PC-3 (cell line): ENCODE measurements at regions not wholly inside any gene's neighbourhood (a gene's known extent, or its start where the extent isn't known, plus 50 kb on each side); places are given as distances from the start of the nearest gene placed in this dataset.

Source experiments
- ATAC-seq: fragments of 200-7000 bp; cut with Tn5 transposase; 2 replicates; pipeline ENCODE4 v1.9.1; 2020; ENCODE audit warnings: mild to moderate bottlenecking, moderate library complexity
- BruUV-seq: library from RNA; stranded (reverse); fragments of 400-500 nt; replicated peaks from 2 replicates; lab custom pipeline; 2021; lab: Mats Ljungman, UMichigan
- CTCF ChIA-PET: fragments of 300-600 bp; sonication (Branson Sonifier 250); formaldehyde crosslinking; loops from one replicate; lab custom pipeline; 2022; ENCODE audit warnings: antibody characterized with exemption; lab: Charles Lee
- POLR2A ChIA-PET: fragments of 300-600 bp; sonication (Branson Sonifier 250); formaldehyde crosslinking; loops from one replicate; lab custom pipeline; 2022; ENCODE audit warnings: antibody characterized with exemption; ENCODE audit not compliant: unreplicated experiment; lab: Charles Lee
- DNase-seq: peaks from one replicate; pipeline ENCODE4 v3.0.0-alpha.2; 2015
- H2AFZ ChIP-seq: fragments of 300-600 bp; sonication (generic); 2 replicates; pipeline ENCODE4 v1.6.0; 2016; ENCODE audit warnings: antibody characterized with exemption, low read length
- H3F3A ChIP-seq: fragments of 300-600 bp; sonication (generic); one replicate; pipeline ENCODE4 v1.6.0; 2017; ENCODE audit warnings: antibody characterized with exemption, low read length, control low read depth, mild to moderate bottlenecking; ENCODE audit not compliant: unreplicated experiment
- H3K27ac ChIP-seq: fragments of 300-600 bp; sonication (generic); 2 replicates; pipeline ENCODE4 v1.5.1; 2016; ENCODE audit warnings: mild to moderate bottlenecking, low read length
- H3K27me3 ChIP-seq: fragments of 300-600 bp; sonication (generic); 2 replicates; pipeline ENCODE4 v1.6.1; 2016; ENCODE audit warnings: low read length, mixed read lengths
- H3K36me3 ChIP-seq: fragments of 300-600 bp; sonication (generic); 2 replicates; pipeline ENCODE4 v1.6.1; 2016; ENCODE audit warnings: low read depth, mixed run types, low read length, mixed read lengths
- H3K4me1 ChIP-seq: fragments of 300-600 bp; sonication (generic); 2 replicates; pipeline ENCODE4 v1.5.1; 2016; ENCODE audit warnings: low read length; ENCODE audit not compliant: insufficient read depth
- H3K4me2 ChIP-seq: fragments of 300-600 bp; sonication (generic); 2 replicates; pipeline ENCODE4 v1.6.0; 2016; ENCODE audit warnings: low read length
- H3K4me3 ChIP-seq: fragments of 300-600 bp; sonication (generic); 2 replicates; pipeline ENCODE4 v1.5.1; 2016; ENCODE audit warnings: mild to moderate bottlenecking, low read length, mixed read lengths
- H3K79me2 ChIP-seq: fragments of 300-600 bp; sonication (generic); 2 replicates; pipeline ENCODE4 v1.6.1; 2017; ENCODE audit warnings: low read length, mixed read lengths
- H3K9ac ChIP-seq: fragments of 300-600 bp; sonication (generic); 2 replicates; pipeline ENCODE4 v1.6.0; 2016; ENCODE audit warnings: mild to moderate bottlenecking, low read length
- H3K9me2 ChIP-seq: fragments of 300-600 bp; sonication (generic); replicated peaks from 2 replicates; pipeline ENCODE4 v1.6.1; 2016; ENCODE audit warnings: mixed run types, low read length, mixed read lengths
- H3K9me3 ChIP-seq: fragments of 300-600 bp; sonication (generic); 2 replicates; pipeline ENCODE4 v1.6.1; 2016; ENCODE audit warnings: low read length, mixed read lengths
- H4K20me1 ChIP-seq: fragments of 300-600 bp; sonication (generic); 2 replicates; pipeline ENCODE4 v1.6.1; 2016; ENCODE audit warnings: low read length, mixed read lengths
- CTCF ChIP-seq: fragments of 300-600 bp; sonication (generic); conservative IDR thresholded peaks from 2 replicates; pipeline ENCODE4 v1.5.1; 2017; ENCODE audit warnings: antibody characterized with exemption, low read depth, mild to moderate bottlenecking, low read length
- EZH2 ChIP-seq: fragments of 300-600 bp; sonication (generic); IDR thresholded peaks from one replicate; pipeline ENCODE4 v1.6.1; 2017; ENCODE audit warnings: antibody characterized with exemption, mild to moderate bottlenecking, low read length; ENCODE audit not compliant: unreplicated experiment
- EZH2phosphoT487 ChIP-seq: fragments of 300-600 bp; sonication (generic); IDR thresholded peaks from 2 replicates; pipeline ENCODE4 v1.6.1; 2018; ENCODE audit warnings: mild to moderate bottlenecking, antibody characterized with exemption, low read length, borderline replicate concordance
- intact Hi-C: fragments of 100-400 bp; cut with micrococcal nuclease; formaldehyde crosslinking; loops from 2 replicates; pipeline ENCODE4 v1.9.0; 2023

- POLR2A ChIA-PET = no interaction called here
- no peak for TF ChIP-seq CTCF
- TF ChIP-seq EZH2phosphoT487 = no peak
- TF ChIP-seq EZH2 = no peak
- Histone ChIP-seq H3K79me2 (no peaks in the 10 kb centered on the region), H3K4me1 (no peaks in the 10 kb centered on the region), H3K36me3 (no peaks in the 10 kb centered on the region), H3K9ac (no peak overlapping the region), H3K27ac (no peak overlapping the region), H2AFZ (no peak overlapping the region), H3F3A (no peaks in the 10 kb centered on the region), H3K4me3 (no peak overlapping the region), H3K9me2 (no peaks in the 10 kb centered on the region), H3K9me3 (no peaks in the 10 kb centered on the region), H3K27me3 (no peaks in the 10 kb centered on the region), H3K4me2 (no peak overlapping the region), H4K20me1 (no peaks in the 10 kb centered on the region)
- CTCF ChIA-PET = no interaction called here
- BruUV-seq = no TSS peak
- DNase-seq (no peak), ATAC-seq (no peak)
- intact Hi-C loops = no loop called here
These were observed 100.0 kb upstream of the DTNA start for GRCh38 chr18:34609986-34610648.

GRCh38 chr18:34611904-34612303 lies 98.2 kb upstream of the DTNA start:
- Histone ChIP-seq H3K27ac (no peak overlapping the region), H3F3A (no peaks in the 10 kb centered on the region), H3K79me2 (no peaks in the 10 kb centered on the region), H3K4me3 (no peak overlapping the region), H3K36me3 (no peaks in the 10 kb centered on the region), H4K20me1 (no peaks in the 10 kb centered on the region), H3K9me3 (no peaks in the 10 kb centered on the region), H2AFZ (no peak overlapping the region), H3K9me2 (no peaks in the 10 kb centered on the region), H3K9ac (no peak overlapping the region), H3K4me2 (no peak overlapping the region), H3K4me1 (no peaks in the 10 kb centered on the region), H3K27me3 (no peaks in the 10 kb centered on the region)
- intact Hi-C loops = no loop called here
- ChIA-PET POLR2A (no interaction called here), CTCF (no interaction called here)
- ATAC-seq (no peak), DNase-seq (no peak)
- TF ChIP-seq EZH2phosphoT487 (no peak), CTCF (no peak), EZH2 (no peak)
- BruUV-seq = no TSS peak

DNA sequence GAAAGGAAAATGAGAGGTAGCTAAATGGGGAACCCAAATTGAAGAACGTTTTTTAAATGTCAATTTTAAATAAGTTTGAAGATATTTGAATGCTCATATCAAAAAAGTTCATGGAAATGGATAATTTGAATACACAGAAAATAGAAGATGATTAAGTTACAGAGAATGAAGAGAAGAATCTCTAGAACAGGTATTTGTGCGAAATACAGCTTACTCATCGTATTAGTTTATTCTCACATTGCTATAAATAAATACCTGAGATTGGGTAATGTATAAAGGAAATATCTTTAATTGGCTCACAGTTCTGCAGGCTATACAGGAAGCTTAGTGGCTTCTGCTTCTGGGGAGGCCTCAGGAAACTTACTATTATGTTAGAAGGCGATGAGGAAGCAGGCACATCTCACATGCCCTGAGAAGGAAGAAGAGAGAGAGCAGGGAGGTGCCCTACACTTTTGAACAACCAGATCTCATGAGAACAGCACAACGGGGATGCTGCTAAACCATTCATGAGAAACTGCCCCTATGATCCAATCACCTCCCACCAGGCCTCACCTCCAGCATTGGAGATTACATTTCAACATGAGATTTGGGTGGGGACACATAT lies 89.7 kb upstream of the DTNA start:
- DNase-seq (no peak), ATAC-seq (no peak)
- H3K36me3 ChIP-seq = no peaks in the 10 kb centered on the region
- H3K9me2 ChIP-seq = no peaks in the 10 kb centered on the region
- no peaks in the 10 kb centered on the region for H4K20me1 ChIP-seq
- H3K27ac ChIP-seq = no peak overlapping the region
- no peak overlapping the region for H3K4me2 ChIP-seq
- no peaks in the 10 kb centered on the region for H3K9me3 ChIP-seq
- no peak overlapping the region for H3K9ac ChIP-seq
- no TSS peak for BruUV-seq
- H3K4me1 ChIP-seq = no peaks in the 10 kb centered on the region
- TF ChIP-seq EZH2 (no peak), CTCF (no peak), EZH2phosphoT487 (no peak)
- POLR2A ChIA-PET = no interaction called here
- H3K79me2 ChIP-seq = no peaks in the 10 kb centered on the region
- intact Hi-C loops = no loop called here
- no peaks in the 10 kb centered on the region for H3K27me3 ChIP-seq
- CTCF ChIA-PET = no interaction called here
- H3F3A ChIP-seq = no peaks in the 10 kb centered on the region
- H2AFZ ChIP-seq = no peak overlapping the region
- no peak overlapping the region for H3K4me3 ChIP-seq
